ENCODE measurements at regions not wholly inside any gene's neighbourhood (a gene's known extent, or its start where the extent isn't known, plus 50 kb on each side); places are given as distances from the start of the nearest gene placed in this dataset.

- Mint-ChIP-seq H3K36me3 (ENCODE audit: low read depth) (peaks cover 8% of the 10 kb centered on the region; the same call in 1 of the 2 replicates), H3K27me3 (ENCODE audit: insufficient read depth) (no peaks in the 10 kb centered on the region), H3K4me1 (ENCODE audit: low read depth) (no peaks in the 10 kb centered on the region), H3K9me3 (peaks cover 75% of the 10 kb centered on the region), H3K27ac (no peak overlapping the region), H3K4me3 (no peak overlapping the region)
- DNase-seq, result no peak
- no peak for TF ChIP-seq CTCF (IDR thresholded peaks at IDR 0.05)
Measured at GRCh38 chr1:5342172-5342571, 650.1 kb downstream of the NPHP4 start.

- Mint-ChIP-seq H3K27ac (no peak overlapping the region), H3K36me3 (ENCODE audit: low read depth) (peaks cover 4% of the 10 kb centered on the region; the same call in 1 of the 2 replicates), H3K27me3 (ENCODE audit: insufficient read depth) (no peaks in the 10 kb centered on the region), H3K4me3 (no peak overlapping the region), H3K4me1 (ENCODE audit: low read depth) (no peaks in the 10 kb centered on the region), H3K9me3 (peaks cover 72% of the 10 kb centered on the region)
- TF ChIP-seq CTCF (IDR thresholded peaks at IDR 0.05), result no peak
- DNase-seq, result no peak
Measured at GRCh38 chr1:5341471-5341870, 650.8 kb downstream of the NPHP4 start.

GRCh38 chr1:5340560-5341130 is 651.6 kb downstream of the NPHP4 start:
- no peak overlapping the region for H3K27ac Mint-ChIP-seq
- TF ChIP-seq CTCF (IDR thresholded peaks at IDR 0.05), result no peak
- DNase-seq, result no peak
- H3K36me3 Mint-ChIP-seq (ENCODE audit: low read depth), result peaks cover 4% of the 10 kb centered on the region; the same call in 1 of the 2 replicates
- no peak overlapping the region for H3K4me3 Mint-ChIP-seq
- H3K27me3 Mint-ChIP-seq (ENCODE audit: insufficient read depth), result no peaks in the 10 kb centered on the region
- H3K4me1 Mint-ChIP-seq (ENCODE audit: low read depth), result no peaks in the 10 kb centered on the region
- H3K9me3 Mint-ChIP-seq, result peaks cover 72% of the 10 kb centered on the region

GRCh38 chr1:5338466-5338865 is 653.8 kb downstream of the NPHP4 start:
- Mint-ChIP-seq H3K27me3 (ENCODE audit: insufficient read depth) (no peaks in the 10 kb centered on the region), H3K9me3 (peaks cover 71% of the 10 kb centered on the region), H3K4me1 (ENCODE audit: low read depth) (no peaks in the 10 kb centered on the region), H3K4me3 (no peak overlapping the region), H3K27ac (no peak overlapping the region), H3K36me3 (ENCODE audit: low read depth) (peaks cover 5% of the 10 kb centered on the region)
- no peak for DNase-seq
- TF ChIP-seq CTCF (IDR thresholded peaks at IDR 0.05), result no peak

GRCh38 chr1:5333291-5333690 is 658.9 kb downstream of the NPHP4 start:
- H3K27me3 Mint-ChIP-seq (ENCODE audit: insufficient read depth), result no peaks in the 10 kb centered on the region
- H3K4me1 Mint-ChIP-seq (ENCODE audit: low read depth), result no peaks in the 10 kb centered on the region
- H3K9me3 Mint-ChIP-seq, result peaks cover 86% of the 10 kb centered on the region
- DNase-seq, result no peak
- H3K36me3 Mint-ChIP-seq (ENCODE audit: low read depth), result peaks cover 7% of the 10 kb centered on the region
- H3K4me3 Mint-ChIP-seq, result no peak overlapping the region
- no peak for TF ChIP-seq CTCF (IDR thresholded peaks at IDR 0.05)
- H3K27ac Mint-ChIP-seq, result no peak overlapping the region

GRCh38 chr1:5331101-5331500 is 661.1 kb downstream of the NPHP4 start:
- peaks cover 90% of the 10 kb centered on the region for H3K9me3 Mint-ChIP-seq
- no peaks in the 10 kb centered on the region for H3K27me3 Mint-ChIP-seq (ENCODE audit: insufficient read depth)
- peaks cover 7% of the 10 kb centered on the region for H3K36me3 Mint-ChIP-seq (ENCODE audit: low read depth)
- H3K27ac Mint-ChIP-seq, result no peak overlapping the region
- DNase-seq, result no peak
- no peak overlapping the region for H3K4me3 Mint-ChIP-seq
- no peaks in the 10 kb centered on the region for H3K4me1 Mint-ChIP-seq (ENCODE audit: low read depth)
- TF ChIP-seq CTCF (IDR thresholded peaks at IDR 0.05), result no peak
